Subcutaneous abdominal adipose tissue (tissue), 5 donors: ENCODE measurements at regions not wholly inside any gene's neighbourhood (a gene's known extent, or its start where the extent isn't known, plus 50 kb on each side); places are given as distances from the start of the nearest gene placed in this dataset.

Experiments
- H3K27ac ChIP-seq: one replicate; pipeline ENCODE4 v1.7.0; 2013; ENCODE audit warnings: low read depth, mild to moderate bottlenecking, inconsistent platforms, low read length, moderate library complexity
- H3K27me3 ChIP-seq, 5 donors: one replicate each; pipeline ENCODE4 v1.7.0; 2013; ENCODE audit warnings: low read length in 5 of 5, inconsistent platforms in 1 of 5; ENCODE audit not compliant: control insufficient read depth in 5 of 5, insufficient read depth in 4 of 5
- H3K36me3 ChIP-seq, 5 donors: one replicate each; pipeline ENCODE4 v1.7.0; 2013; ENCODE audit warnings: low read length in 5 of 5; ENCODE audit not compliant: control insufficient read depth in 5 of 5, insufficient read depth in 5 of 5
- H3K4me1 ChIP-seq, 5 donors: one replicate each; pipeline ENCODE4 v1.7.0; 2013; ENCODE audit warnings: low read length in 5 of 5, mild to moderate bottlenecking in 3 of 5, moderate library complexity in 1 of 5; ENCODE audit not compliant: control insufficient read depth in 5 of 5, insufficient read depth in 5 of 5
- H3K4me3 ChIP-seq, 5 donors: one replicate each; pipeline ENCODE4 v1.7.0; 2013; ENCODE audit warnings: low read length in 5 of 5, low read depth in 1 of 5
- H3K9ac ChIP-seq, 5 donors: one replicate each; pipeline ENCODE4 v1.7.0; 2013; ENCODE audit warnings: low read length in 5 of 5, mild to moderate bottlenecking in 4 of 5, moderate library complexity in 3 of 5
- H3K9me3 ChIP-seq, 5 donors: one replicate each; pipeline ENCODE4 v1.7.0; 2013; ENCODE audit warnings: low read length in 5 of 5; ENCODE audit not compliant: control insufficient read depth in 5 of 5
- donor health status: healthy.
- donor health status: healthy.
- donor health status: healthy.
- donor health status: healthy.
- donor health status: healthy.

DNA sequence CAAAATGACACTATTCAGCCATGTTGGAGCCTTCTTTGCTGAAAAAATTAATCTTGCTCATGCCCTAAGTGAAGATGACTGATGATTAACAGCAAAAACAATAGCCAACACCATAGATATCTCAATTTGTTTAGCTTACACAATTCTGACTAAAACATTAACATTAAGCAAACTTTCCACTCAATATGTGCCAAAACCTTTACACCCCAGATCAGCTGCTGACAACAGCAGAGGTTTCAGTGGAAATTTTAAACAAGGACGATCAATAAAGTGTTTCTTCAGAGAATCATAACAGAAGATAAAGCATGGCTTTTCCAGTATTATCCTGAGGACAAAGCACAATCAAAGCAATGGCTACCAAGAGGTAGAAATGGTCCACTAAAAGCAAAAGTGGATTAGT is 254.4 kb upstream of the GRAMD2B start:
- Histone ChIP-seq H3K27me3 (no peaks in the 10 kb centered on the region), H3K36me3 (no peaks in the 10 kb centered on the region), H3K9me3 (peaks cover 4 to 31% (median 21%) of the 10 kb centered on the region in 5 donors), H3K9ac (no peak overlapping the region), H3K27ac (no peak overlapping the region), H3K4me1 (no peaks in the 10 kb centered on the region), H3K4me3 (no peak overlapping the region)

DNA sequence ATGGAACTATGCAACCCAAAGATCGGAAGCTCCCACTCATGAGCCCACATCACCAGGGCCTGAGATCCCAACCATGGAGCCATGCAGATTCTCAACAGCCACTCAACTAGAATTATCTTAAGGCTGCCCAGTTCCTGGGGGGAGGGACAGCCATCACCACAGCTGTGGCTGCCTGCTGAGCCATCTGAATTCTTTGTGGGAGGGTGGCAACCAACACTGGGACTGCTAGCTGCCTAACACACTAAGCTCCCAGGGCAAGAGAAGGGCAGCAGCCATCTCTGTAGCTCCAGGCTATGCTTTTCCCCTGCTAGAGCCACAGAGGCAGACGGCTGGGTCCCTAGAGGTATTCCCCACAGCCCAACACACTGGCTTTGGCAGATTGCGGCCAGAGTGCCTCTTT is 251.3 kb upstream of the GRAMD2B start:
- no peak overlapping the region for H3K4me3 ChIP-seq
- no peak overlapping the region for H3K9ac ChIP-seq
- peaks cover 2 to 16% (median 14%) of the 10 kb centered on the region in 5 donors for H3K9me3 ChIP-seq
- no peak overlapping the region for H3K27ac ChIP-seq
- no peaks in the 10 kb centered on the region for H3K27me3 ChIP-seq
- no peaks in the 10 kb centered on the region for H3K36me3 ChIP-seq
- no peaks in the 10 kb centered on the region for H3K4me1 ChIP-seq

DNA sequence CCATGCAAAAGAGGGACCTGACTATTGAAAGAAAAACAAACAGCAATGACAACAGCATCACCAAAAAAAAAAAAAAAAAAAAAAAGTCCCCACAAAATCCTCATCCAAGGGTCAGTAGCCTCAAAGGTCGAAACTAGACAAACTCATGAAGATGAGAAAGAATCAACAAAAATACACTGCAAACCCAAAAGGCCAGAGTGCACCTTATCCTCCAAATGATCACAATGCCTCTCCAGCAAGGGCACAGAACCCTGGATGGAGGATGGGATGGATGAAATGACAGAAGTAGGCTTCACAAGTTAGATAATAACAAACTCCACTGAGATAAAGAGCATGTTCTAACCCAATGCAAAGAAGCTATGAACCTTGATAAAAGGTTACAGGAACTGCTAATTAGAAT is 250.4 kb upstream of the GRAMD2B start:
- Histone ChIP-seq H3K27ac (no peak overlapping the region), H3K4me3 (no peak overlapping the region), H3K9me3 (peaks cover 0 to 11% (median 6%) of the 10 kb centered on the region in 5 donors), H3K27me3 (no peaks in the 10 kb centered on the region), H3K4me1 (no peaks in the 10 kb centered on the region), H3K36me3 (no peaks in the 10 kb centered on the region), H3K9ac (no peak overlapping the region)

DNA sequence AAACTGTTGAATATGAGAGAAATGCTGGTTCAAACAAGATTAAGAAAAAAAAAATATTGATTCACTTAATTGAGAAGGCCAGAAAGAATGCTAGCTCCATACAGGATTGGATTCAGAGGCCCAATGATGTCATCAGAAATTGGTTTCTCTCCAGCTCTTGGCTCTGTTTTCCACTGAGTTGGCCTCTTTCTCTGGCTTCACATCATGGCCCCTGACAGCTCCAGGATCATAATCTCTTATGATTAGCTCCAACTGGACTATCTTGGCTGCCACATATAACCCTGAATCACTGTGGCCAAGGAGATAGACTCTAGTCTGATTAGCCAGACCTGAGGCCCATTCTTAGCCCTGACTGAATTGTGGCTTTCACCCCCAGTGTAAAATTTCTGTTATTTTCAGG is 244.7 kb upstream of the GRAMD2B start:
- Histone ChIP-seq H3K27me3 (no peaks in the 10 kb centered on the region), H3K27ac (no peak overlapping the region), H3K9me3 (peaks cover 0 to 11% (median 0%) of the 10 kb centered on the region in 5 donors), H3K36me3 (no peaks in the 10 kb centered on the region), H3K4me1 (peaks cover 0 to 3% (median 0%) of the 10 kb centered on the region in 5 donors), H3K4me3 (no peak overlapping the region), H3K9ac (no peak overlapping the region)

DNA sequence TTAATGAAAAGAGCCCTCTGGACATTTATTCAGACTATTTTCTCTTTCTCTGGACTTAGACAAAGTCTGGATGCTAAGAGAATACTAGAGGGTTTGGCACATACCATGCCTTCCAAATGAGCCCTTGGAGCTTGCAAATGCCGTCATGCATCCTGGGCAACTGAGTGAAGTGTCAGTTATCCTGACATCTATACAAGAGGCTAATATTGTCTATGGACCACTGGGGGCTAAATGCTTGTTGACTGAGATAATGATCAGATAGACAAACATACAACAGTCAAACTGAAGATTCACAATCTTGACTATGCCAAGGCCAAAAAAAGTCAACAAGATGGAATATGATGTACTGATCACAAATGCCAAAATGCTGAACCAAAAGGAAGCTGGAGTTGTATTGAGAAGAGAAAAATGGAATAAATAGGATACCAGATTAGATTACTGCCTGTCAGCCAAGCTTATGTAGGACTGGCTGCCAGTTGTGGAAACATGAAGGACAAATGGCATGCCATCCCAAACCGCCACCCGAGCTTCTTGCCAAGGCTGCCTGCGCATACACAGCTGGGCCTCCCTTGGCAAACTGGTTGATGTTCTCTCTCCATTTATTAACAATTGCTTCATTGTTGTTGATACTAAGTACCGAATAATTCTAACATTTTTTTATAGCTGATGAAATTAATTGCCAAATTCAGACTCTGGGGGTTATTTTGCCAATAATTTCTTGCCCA is 240.1 kb upstream of the GRAMD2B start:
- peaks cover 0 to 3% (median 0%) of the 10 kb centered on the region in 5 donors for H3K4me1 ChIP-seq
- H3K36me3 ChIP-seq = no peaks in the 10 kb centered on the region
- H3K9me3 ChIP-seq = peaks cover 0 to 7% (median 0%) of the 10 kb centered on the region in 5 donors
- no peak overlapping the region for H3K9ac ChIP-seq
- no peaks in the 10 kb centered on the region for H3K27me3 ChIP-seq
- no peak overlapping the region for H3K27ac ChIP-seq
- no peak overlapping the region for H3K4me3 ChIP-seq

DNA sequence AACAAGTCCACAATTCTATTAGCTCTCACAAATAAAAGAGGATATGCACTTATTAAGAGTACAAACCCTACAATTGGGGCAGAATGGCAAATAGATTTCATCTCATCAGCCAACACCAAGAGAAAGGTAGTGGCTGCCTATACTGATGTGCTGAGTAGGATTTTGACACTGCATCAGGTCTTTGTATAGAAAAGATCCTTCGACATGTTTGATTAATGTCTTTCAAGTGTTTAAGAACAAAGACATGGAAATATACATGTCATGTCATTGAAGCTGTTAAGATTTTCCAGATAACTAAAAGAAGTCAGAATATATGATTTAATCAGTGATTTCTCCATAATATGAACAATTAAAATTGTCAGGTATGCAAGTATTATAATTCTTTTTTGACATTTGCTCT is 238.7 kb upstream of the GRAMD2B start:
- no peak overlapping the region for H3K27ac ChIP-seq
- H3K4me3 ChIP-seq = no peak overlapping the region
- no peak overlapping the region for H3K9ac ChIP-seq
- peaks cover 0 to 7% (median 0%) of the 10 kb centered on the region in 5 donors for H3K9me3 ChIP-seq
- no peaks in the 10 kb centered on the region for H3K36me3 ChIP-seq
- no peaks in the 10 kb centered on the region for H3K27me3 ChIP-seq
- H3K4me1 ChIP-seq = no peaks in the 10 kb centered on the region

DNA sequence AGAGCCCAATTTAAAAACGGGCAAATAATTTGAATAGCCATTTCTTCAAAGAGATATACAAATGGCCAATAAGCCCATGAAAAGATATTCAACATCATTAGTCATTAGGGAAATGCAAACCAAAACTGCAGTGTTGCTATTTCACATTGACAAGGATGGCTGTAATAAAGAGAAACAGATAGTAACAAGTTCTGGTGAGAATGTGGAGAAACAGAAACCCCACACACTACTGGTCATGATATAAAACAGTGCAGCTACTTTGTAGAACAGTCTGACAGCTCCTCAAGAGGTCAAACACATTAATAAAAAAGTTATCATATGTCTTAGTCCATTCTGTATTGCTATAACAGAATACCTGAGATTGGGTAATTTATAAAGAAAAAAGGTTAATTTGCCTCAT is 237.0 kb upstream of the GRAMD2B start:
- Histone ChIP-seq H3K9me3 (peaks cover 0 to 4% (median 0%) of the 10 kb centered on the region in 5 donors), H3K4me3 (no peak overlapping the region), H3K27me3 (no peaks in the 10 kb centered on the region), H3K4me1 (no peaks in the 10 kb centered on the region), H3K27ac (no peak overlapping the region), H3K36me3 (no peaks in the 10 kb centered on the region), H3K9ac (no peak overlapping the region)

DNA sequence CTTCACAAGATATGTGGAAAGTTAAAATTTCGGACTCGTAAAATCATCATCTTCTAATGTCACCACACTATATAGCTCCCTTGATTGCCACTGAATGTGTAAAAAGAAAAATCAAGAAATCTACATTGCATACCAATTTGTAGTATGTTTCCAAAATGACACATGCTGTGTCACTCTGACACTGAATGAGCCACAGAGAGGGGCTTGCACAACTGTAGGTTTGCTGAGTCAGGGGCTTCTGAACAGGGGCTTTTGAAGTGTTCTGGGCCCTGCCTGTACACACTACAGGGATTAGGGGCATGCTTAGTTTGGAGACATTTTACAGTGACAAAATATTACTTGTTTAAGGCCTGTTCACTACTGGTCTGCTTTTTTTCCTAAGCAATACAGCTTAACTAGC is 234.4 kb upstream of the GRAMD2B start:
- Histone ChIP-seq H3K9ac (no peak overlapping the region), H3K27ac (no peak overlapping the region), H3K27me3 (no peaks in the 10 kb centered on the region), H3K4me1 (no peaks in the 10 kb centered on the region), H3K36me3 (no peaks in the 10 kb centered on the region), H3K4me3 (no peak overlapping the region), H3K9me3 (no peaks in the 10 kb centered on the region)

DNA sequence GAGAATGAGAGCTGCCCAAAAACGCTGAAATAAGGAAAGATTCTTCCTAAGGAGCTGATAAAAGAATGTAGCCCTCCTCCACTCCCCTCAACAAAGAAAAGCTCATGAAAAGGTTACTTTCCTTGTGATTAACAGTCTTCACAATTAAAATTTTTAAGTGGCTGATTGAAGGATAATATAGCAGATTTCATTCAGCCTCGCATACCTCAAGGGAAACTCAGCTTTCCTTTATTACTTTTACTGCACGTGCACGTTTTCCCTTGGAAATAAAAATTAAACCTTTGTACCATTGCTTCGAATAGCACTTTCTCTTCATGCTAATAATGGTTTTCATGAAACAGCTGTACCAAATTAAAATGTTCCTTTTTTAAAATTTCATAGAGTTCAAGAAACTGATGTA is 234.0 kb upstream of the GRAMD2B start:
- H3K27me3 ChIP-seq = no peaks in the 10 kb centered on the region
- H3K9ac ChIP-seq = no peak overlapping the region
- no peaks in the 10 kb centered on the region for H3K36me3 ChIP-seq
- H3K27ac ChIP-seq = no peak overlapping the region
- H3K4me3 ChIP-seq = no peak overlapping the region
- no peaks in the 10 kb centered on the region for H3K9me3 ChIP-seq
- no peaks in the 10 kb centered on the region for H3K4me1 ChIP-seq

DNA sequence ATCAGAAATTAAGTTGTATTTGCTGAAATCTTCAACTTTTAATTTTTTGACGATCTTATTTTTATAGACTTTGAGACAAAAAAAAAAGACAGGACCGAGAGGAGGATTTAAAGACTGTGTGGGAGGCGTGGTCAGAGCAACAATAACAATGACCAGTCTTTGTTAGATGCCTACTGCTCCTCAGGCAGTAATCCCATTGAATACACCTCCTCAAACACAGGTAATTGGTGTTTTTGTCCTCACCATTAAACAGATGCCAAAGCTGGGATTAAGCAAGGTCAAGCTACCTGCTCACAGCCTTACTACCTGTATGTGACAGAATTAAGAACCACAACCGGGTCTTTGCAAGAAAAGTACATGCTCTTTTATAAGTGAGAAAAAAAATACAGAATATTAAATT is 233.3 kb upstream of the GRAMD2B start:
- H3K9ac ChIP-seq = no peak overlapping the region
- H3K4me1 ChIP-seq = no peaks in the 10 kb centered on the region
- no peaks in the 10 kb centered on the region for H3K36me3 ChIP-seq
- no peaks in the 10 kb centered on the region for H3K27me3 ChIP-seq
- H3K9me3 ChIP-seq = no peaks in the 10 kb centered on the region
- no peak overlapping the region for H3K27ac ChIP-seq
- no peak overlapping the region for H3K4me3 ChIP-seq
